GM21528 (cell line): ENCODE measurements at regions not wholly inside any gene's neighbourhood (a gene's known extent, or its start where the extent isn't known, plus 50 kb on each side); places are given as distances from the start of the nearest gene placed in this dataset.
"Not testable (repeated sequence)": the region's sequence is repeated elsewhere in the genome, so short reads cannot be mapped to it uniquely, and the experiment has no call there.

Source experiments
- ATAC-seq: cut with Tn5 transposase; IDR thresholded peaks from one replicate; pipeline ENCODE4 v1.9.1; 2021; ENCODE audit warnings: mild to moderate bottlenecking, moderate library complexity; ENCODE audit not compliant: unreplicated experiment, low FRiP score

DNA sequence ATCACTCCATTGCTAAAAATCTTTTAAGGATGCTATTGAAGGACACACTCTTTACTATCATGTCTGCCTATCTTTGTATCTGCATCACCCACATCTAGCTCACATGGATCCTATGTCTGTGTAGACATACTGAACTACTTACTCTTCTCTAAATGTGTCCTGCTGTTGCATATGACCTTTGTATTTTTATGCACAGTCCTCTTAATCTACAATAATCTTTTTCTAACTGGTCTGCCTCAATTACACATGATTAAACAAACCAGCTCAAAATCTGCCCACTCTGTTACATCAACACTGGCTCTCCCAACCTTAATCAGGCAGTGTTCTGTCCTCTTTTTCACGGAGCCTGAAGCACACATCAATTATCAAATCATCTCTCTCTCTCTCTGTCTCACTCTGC lies 316.3 kb upstream of the MGAT4C start:
- ATAC-seq: no peak

DNA sequence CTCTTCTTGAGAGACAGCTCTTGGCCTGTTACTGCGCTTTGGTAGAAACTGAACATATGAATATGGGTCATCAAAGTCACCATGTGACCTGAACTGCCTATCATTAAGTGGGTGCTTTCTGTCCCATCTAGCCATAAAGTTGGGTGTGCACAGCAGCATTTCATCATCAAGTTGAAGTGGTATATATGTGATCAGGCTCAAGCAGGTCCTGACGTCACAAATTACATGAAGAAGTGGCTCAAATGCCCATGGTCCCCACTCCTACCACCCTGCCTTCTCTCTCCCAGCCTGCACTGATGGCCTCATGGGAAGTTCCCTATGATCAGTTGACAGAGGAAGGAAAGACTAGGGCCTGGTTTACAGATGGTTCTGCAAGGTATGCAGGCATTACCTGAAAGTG lies 308.8 kb upstream of the MGAT4C start:
- no peak for ATAC-seq

DNA sequence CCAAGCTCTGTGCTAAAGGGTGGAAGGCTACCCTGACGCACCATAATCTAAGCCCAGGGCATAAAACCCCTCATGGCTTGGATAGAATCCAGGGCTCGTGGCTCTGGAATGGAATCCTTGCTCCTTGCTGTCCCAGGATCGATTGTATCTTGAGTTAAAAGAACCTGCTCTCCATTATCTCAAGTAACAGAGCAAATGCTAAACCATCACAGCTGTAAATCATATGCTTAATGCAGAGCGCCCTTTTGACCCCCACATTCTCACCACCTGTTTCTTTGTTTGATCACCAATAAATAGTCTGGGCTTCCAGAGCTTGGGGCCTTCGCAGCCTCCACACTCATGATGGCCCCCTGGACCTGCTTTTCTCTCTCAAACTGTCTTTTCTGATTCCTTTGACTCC lies 299.3 kb upstream of the MGAT4C start:
- not testable (repeated sequence) for ATAC-seq

DNA sequence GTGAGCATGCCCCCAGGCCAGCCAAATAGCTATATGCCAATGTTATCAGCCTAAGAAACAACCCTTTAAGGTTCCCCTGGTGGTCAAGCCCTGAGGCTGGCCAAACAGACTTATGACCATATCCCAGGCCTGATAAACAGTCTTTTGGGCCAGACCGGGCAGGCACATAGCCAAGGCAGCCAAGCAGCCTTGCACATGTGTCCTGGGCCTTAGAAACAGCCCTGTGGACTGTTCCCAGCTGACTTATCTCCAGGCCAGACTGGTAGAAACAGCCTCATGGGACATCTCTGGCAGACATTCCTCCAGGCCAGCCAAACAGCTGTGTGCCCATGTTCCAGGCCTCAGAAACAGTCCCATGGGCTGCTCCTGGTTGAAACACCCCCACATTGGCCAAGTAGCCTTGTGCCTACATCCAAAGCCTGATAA lies 295.0 kb upstream of the MGAT4C start:
- no peak for ATAC-seq

DNA sequence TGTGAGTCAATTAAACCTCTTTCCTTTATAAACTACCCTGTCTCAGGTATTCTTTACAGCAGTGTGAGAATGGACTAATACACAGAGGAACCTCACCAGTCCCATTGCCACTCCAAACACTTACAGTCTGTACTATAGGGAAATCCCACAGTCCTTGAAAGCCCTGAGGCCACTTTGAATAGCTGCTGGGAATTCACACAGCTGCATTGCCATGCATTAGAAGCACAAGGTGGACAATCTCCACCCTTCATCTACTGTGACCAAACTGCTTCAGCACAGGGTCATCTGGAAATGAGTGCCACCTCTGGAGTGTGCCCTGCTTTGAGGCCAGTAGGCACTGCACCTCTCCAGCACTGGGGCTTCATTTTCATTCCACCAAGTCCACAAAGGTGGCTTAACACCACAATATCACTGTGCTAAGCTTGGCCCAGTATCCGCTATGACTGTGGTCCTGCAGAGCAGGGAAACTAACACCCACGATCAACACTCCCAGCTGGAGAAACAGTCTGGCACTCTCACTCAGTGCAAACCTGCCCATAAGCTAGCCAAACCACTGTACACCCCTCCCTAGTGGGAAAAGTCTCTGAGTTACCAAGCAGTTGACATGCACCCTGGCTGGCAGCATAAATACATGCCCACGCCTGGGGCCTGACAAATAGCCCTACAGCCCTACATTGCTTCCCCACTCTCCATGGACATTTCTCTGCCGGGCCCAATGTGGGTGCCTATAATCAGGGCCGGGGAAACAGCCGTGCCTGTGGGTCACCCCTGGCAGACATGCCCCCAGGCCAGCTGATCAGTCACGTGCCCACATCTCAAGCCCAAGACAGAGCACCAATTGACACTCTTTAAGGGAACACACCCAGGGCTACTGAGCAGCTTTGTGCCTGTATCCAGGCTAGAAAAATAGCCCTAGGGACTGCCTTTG lies 294.3 kb upstream of the MGAT4C start:
- ATAC-seq: no peak

DNA sequence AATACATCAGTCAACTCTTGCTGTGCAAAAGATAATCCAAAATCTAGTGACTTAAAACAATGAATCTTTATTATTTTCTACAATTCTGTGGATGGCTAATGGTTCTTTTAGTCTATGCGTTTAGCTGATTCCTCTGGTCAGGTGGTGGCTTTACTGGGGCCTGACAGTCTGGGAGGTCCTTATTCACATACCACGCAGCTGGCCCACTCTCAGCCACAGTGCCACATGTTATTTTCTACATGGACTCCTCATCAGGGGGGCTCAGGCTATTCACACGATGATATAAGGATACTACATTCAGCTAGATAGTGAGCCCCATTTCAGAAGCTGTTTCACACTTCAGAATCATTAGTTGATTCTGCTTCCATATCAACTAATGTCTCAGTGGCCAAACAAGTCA lies 287.5 kb upstream of the MGAT4C start:
- no peak for ATAC-seq

DNA sequence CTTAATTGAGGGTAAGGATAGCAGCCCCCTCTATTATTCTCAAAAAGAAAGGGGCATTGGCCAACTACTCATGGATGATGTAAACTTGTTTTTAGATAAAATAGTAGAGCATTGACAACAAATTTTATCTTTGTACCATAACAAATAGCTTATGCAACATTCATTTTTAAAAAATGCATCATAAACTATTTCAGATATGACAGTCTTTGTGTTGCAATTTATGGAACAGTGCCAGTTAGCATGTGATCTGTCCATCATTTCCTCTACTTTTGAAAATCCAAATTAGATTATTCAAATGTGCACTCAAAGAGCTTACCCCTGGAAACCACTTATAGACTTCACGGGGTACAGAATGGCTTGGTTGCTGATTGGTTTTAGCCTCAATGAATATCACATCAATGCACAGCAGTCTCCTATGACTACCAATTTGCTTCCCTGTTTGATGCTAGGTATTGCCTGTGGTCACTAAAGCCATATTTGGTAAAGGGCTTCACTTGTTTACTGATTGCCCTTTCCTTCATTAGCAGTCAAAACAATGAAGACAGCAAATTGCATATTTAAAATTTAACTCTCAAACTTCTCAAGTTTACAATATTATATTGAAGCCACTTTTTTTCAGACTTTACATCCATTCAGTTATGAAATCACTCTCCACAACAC lies 274.9 kb upstream of the MGAT4C start:
- ATAC-seq: no peak

DNA sequence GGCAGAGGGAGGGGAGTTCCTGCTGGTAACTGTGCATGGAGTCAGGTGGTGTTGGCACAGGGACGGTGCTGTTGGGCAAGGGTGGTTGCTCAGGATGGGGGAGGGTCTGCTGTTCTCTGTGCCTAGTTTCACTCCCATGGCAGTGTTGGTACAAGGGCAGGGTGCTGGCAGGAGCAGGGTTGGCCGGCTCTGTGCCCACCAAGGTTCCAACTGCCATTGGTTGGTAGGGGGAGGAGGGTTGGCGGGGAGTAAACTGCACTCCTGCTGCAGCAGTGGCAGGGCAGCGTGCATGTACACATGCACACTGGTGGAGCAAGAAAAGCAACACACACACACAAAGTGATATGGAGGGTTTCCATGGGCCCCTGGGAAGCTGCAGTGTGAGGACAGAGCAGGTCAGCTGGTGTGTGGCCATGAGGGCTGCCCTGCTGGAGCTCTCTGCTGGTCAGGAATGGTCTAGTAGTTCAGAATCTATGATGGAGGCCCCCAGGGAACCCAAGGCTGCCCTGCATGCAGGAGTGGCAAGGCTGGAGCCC lies 269.9 kb upstream of the MGAT4C start:
- no peak for ATAC-seq

DNA sequence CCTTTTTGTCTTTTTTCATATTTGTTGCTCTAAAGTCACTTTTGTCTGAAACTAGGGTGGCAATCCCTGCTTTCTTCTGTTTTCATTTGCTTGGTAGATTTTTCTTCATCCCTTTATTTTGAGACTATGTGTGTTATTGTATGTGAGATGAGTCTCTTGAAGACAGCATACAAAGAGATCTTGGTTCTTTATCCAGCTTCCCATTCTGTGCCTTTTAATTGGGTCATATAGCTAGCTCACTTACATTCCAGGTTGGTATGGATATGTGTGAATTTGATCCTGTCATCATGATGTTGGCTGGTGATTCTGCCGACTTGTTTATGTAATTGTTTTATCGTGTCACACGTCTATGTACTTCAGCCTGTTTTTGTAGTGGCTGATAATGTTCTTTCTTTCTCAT lies 267.7 kb upstream of the MGAT4C start:
- no peak for ATAC-seq

DNA sequence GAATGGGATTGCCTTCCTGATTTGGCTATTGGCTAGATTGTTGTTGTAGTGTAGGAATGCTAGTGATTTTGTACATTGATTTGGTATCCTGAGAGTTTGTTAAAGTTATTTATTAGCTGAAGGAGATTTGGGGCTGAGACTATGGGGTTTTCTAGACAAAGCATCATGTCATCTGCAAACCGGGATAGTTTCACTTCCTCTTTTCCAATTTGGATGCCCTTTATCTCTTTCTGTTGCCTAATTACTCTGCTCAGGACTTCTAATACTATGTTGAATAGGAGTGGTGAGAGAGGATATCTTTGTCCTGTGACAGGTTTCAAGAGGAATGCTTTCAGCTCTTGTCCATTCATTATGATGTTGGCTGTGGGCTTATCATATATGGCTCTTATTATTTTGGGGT lies 265.7 kb upstream of the MGAT4C start:
- no peak for ATAC-seq

DNA sequence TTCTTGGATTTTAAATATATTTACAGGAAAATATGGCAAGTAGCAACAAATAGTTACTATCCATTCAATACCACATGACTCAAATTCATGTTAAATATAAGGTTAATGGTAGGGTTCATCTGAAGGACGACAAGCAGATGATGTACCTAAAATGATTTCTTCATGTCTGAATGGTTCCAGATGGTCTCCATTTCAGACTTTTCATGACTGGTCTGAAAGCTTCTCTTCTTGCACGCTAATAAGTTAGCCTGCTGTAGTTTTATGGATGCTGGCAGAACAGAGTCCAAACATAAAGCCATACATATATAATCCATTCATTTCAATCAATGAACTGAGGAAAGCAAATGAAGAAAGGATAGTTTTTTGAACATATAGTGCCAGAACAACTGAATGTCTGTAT lies 257.0 kb upstream of the MGAT4C start:
- ATAC-seq: no peak

DNA sequence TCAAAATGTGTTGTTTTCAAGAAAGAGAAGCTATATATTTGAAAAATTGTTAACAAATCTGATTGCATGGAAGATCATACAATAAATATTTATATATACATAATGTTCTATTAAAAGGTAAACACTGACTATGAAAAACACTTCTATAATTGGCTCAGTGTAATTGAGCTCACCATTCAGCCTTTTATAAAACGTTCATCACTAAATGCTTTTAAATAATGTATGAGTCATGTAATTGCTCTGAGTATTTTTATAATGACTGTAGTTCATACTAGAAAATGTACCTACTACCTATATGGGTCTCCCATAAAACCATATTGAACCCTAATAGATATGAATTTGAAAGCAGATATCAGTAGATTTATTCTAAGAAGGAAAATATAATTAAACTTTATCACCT lies 240.4 kb upstream of the MGAT4C start:
- no peak for ATAC-seq

DNA sequence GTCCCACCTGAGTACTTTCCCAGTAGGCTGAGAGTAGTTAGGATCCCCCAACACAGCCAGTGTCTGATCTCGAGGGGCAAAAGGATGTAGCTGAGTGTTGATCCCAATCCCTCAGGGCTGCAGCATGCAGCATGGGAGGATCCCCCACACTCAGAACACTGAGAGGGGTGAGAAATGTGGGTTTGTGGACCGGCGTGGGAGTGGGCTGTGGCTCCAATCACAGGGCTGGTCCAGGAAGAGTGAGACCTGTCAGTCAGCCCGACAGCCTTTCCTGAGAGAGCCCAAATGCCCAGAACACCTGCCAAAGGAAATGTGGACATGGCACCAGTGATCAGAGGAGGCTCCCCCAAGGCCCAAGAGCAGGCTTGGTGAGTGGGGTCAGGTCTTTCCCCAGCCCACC lies 228.3 kb upstream of the MGAT4C start:
- ATAC-seq: no peak

DNA sequence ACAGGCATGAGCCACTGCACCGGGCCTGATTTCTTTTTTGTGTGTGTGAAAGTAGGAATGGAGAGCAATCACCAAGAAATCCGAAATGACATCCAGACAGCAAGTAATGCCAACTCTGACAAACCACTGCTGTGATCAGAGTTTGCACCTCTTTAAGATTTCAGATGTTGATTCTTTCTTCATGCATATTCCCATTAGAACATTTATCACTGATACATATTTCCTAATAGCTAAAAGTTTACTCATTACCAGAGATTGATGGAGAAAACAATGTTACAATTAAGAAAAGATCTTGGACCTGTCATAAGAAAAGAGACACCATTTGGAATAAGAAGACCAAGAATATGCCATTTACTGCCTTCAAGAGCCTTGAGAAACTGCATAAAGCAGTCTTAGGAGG lies 217.0 kb upstream of the MGAT4C start:
- ATAC-seq: no peak

DNA sequence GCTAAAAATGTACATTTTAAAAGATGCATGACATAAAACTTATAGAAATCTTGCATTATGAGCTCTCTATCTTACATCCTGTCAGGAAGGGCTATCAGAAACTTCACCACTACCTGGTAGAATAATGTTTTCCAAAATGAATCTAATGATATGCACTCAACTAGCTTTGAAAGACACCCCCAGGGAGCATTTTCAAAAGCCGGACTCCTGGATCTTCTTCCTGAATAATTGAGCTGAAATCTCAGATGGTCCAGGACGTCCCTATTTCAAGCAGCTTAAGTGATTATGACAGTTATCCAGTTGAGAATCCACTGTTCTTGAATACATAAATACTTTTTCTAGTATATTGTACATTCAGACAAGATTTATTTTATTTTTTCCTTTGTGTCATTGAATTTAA lies 200.6 kb upstream of the MGAT4C start:
- no peak for ATAC-seq

DNA sequence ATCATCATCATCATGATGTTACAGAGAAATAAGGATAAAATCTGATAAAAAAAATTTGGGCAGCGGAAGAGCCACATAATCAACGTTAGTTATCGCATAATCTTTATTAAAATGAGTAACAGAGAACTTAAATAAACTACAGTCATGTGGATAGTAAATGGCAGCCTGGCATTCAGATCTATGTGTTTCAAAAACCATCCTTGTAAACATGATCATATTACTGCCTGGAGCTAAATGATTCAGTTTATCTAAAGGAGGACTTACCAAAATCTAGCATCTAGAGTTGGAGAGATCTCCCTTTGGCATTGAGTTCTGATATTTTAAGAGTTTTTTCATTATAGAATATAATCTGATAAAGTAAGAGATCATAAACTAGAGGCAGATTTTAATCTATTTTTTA lies 200.1 kb upstream of the MGAT4C start:
- no peak for ATAC-seq

DNA sequence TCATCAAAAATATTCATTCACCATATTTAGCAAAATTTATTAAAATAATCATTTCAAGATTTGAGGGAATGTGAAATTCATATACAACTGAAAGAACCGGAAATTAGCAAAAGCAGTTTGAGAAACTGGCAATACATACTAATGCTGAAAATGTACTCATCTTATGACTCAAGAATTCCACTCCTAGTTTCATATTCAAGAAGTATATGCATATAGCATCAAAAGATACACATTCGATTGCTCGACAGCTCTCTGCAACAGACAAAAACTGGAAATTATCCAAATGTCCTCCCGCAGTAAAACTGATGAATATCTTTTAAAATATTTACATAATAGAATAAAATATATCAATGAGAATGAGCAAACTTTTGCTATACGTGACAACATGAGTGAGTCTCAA lies 189.2 kb upstream of the MGAT4C start:
- ATAC-seq: no peak

DNA sequence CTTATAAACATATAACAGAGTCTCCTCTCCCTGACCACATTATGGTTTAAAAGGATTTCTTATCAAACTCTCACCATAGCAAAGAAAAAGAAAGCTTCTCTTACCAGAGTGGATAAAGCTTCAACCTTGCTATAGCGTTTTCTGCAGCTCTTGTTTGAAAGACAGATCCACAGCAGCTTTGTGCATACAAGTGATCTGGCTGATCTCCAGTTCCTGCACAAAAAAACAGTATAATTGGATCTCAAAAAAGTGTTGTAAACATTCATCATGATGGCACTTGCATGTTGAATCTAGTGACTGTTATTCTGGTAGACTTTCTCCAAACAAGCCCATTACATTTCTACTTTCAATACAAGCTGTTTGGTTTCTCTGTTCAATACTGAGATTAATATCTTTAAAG lies 178.9 kb upstream of the MGAT4C start:
- ATAC-seq: no peak

DNA sequence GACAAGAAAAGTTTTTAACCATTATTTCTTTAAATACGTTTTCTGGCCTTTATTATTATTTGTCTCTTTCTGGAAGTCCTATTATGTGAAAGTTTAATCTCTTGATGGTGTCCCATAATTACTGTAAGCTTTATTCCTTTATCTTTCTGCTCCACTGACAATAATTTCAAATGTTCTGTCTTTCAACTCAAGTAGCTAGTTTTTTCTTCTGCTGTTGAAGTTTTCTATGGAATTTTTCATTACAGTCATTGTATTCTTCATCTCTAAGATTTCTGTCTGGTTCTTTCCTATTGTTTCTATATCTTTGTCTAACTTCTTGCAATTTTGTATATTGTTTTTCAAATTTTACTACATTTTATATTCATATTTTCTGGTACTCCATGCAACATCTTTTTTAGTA lies 173.6 kb upstream of the MGAT4C start:
- ATAC-seq: no peak

DNA sequence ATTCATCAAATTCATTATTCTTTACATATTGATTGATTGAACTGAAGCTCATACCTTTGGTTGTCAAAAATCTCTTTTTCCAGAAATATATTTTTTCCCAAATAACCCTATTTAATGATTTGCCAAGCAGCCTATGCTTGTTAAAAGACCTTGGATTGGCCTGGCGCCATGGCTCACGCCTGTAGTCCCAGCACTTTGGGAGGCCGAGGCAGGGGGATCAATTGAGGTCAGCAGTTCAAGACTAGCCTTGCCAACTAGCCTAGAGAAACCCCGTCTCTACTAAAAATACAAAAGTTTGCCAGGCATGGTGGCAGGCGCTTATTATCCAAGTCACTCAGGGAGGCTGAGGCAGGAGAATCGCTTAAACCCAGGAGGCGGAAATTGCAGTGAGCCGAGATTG lies 165.1 kb upstream of the MGAT4C start:
- ATAC-seq: no peak

DNA sequence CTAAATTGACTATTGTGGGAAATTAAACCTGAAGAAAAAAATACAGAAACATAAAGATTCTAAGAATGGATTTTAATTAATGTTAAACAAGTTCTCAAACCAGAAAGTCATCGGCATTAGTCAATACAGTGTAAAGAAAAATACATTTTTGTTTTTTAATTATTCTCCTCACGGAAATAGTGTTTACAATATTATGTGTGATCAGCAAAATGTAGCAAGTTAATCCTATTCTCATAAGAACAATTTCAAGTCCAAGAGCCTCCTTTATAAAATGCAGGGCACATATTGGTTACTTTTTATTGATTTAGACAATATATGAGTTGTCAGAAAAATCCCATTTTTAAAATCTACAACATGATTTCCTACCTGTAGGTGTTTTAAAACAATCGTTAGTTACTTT lies 158.0 kb upstream of the MGAT4C start:
- no peak for ATAC-seq

DNA sequence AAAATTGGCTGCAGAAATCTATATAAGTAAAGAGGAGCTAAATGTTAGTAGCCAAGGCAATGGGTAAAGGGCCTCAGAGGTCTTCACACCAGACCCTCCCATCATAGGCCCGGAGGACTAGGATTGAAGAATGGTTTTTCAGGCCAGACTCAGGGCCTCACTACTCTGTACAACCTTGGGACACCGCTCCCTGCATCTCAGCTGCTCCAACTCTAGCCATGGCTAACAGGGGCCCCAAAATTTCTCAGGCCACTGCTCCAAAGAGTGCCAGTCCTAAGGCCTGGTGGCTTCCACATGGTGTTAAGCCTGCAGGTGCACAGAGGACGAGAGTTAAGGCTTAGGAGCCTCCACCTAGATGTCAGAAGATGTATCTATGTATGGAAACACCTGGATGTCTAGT lies 155.5 kb upstream of the MGAT4C start:
- ATAC-seq: no peak
